ENCODE measurements at regions not wholly inside any gene's neighbourhood (a gene's known extent, or its start where the extent isn't known, plus 50 kb on each side); places are given as distances from the start of the nearest gene placed in this dataset.
A peak's percentile ranks its signal among the peaks of the same experiment; 100 is the strongest.

GRCh38 chr20:40961176-40961575 lies 67.4 kb upstream of the TOP1 start:
- no peak for DNase-seq

DNA sequence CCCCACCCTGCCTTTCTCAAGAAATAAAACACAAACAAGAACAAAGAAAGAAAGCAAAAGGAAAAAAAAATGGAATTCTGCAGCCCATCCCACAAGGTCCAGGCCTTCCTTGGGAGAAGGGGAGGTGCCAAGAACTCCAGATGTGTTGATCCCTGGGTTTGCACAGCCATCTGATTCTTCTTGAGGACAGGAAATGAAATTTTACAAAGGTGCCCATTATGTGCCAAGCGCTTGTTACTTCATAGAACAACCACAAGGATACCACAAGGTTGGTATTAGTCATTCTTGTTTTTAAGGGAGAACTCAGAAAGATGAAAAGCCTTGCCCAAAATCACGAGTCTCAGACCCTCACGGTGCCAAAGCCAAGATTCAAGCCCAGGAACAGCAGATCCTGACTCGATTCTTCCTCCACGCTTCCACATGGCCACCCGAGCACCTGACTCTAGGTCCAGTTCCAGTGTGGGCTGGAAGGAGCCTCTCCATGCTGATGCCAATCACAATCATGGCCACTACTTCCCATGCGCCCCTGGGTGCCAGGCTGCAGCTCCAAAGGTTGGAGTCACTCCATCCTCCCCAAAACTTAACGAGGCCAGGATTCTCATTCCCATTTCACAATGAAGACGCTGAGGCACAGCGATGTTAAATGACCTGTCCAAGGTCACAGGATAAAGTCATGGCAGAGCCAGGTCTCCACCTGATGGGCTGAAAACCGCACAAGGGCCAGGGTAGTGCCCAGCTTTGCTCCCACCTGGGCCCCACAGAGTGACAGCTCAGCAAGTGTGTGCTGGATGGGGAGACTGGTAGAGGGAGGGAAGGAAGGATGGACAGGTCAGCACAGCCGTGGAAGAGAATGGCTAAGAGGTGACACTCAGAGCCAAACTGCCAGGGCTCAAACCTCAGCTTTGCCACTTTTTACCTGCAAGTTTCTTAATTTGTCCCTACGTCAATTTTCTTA lies 66.7 kb upstream of the TOP1 start:
- no peak for DNase-seq

- peak; percentile 56 for DNase-seq
Measured at GRCh38 chr20:40962733-40963504, 65.7 kb upstream of the TOP1 start.

DNA sequence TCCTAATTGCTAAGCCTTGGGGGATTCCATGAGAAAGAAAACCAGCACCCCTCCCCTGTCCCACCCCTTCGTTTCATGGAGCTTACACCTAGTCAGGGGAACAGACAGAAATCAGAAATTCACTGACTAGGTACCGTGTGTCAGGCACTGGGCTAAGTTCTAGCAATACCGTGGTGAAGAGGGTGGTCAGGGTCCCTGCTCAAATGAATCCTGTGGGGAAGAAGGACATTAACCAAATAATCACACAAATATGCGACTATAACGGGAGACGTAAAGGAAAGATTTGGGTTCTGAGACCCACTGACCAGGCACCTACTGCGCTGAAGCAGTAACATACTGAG lies 65.1 kb upstream of the TOP1 start:
- DNase-seq, result no peak

DNA sequence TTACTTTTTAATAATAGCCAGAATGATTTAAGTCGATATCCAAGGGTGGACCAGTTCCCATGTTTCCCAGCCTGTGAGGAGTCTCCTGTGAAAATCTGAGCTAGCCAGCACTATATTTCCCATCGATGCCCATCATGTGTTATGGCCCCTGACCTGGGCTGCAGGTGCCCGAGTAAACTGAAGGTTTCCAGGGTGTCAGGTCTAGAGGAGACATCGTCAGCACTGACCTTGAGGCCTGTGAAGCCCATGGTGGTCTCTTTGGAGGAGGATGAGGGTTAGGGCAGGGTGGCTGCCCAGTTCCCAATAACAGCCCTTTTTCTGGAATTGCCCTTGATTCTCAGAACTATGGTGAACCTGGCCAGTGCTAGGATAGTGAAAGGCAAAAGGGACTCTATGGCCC lies 63.0 kb upstream of the TOP1 start:
- no peak for DNase-seq

- DNase-seq, result no peak
Measured at GRCh38 chr20:40966103-40966502, 62.5 kb upstream of the TOP1 start.

DNA sequence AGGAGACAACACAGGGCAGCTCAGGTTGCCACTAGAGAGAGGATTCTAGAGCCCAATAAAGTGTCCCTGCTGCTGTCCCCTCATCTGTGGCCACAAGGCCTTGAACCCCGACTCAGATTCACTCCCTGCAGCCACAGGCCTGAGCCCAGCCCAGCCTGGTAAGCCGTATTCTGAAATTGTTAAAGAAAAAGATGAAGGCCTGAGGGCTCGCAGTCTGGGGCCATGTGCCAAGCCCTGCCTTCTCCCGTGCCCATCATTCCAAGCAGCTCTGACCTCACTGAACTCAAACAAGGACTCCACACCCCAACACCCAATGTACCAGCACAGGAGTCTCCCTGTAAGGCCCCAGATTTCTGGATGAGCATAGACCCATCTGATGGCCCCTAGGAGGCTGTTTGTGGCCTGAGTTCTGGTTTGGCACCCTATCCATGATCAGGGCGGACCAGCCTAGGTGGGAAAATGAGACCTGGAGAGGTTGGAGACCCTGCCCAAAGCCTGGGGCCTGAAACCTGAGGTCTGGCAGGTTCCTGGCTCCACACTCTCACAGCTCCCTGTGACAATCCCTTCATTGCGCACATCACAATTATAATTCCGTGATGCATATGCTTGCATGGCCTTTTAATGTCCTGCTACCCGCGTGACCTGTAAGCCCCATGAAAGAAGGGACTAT lies 62.0 kb upstream of the TOP1 start:
- DNase-seq, result no peak

- no peak for DNase-seq
Measured at GRCh38 chr20:40967700-40968099, 60.9 kb upstream of the TOP1 start.

DNA sequence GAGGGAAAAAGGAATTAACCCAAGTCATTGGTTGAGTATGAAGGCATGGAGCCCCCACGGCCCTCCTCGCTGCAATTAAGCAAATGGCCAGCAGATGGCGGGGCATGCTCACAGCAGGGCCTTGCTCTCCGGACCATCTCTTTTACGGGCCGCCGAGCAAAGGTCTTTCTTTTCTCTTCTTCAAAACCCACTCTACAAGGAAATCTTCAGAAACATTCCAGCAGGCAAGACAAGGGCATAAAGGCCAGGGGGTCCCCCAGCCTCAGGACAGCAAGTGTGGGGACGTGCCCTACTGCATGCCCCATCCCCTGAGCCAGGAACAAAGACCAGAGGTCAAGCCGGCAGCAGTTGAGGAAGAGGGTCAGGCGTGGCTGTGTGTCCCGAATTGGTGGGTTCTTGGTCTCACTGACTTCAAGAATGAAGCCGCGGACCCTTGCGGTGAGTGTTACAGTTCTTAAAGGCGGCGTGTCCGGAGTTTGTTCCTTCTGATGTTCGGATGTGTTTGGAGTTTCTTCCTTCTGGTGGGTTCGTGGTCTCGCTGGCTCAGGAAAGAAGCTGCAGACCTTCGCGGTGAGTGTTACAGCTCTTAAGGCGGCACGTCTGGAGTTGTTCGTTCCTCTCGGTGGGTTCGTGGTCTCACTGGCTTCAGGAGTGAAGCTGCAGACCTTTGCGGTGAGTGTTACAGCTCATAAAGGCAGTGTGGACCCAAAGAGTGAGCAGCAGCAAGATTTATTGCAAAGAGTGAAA lies 59.6 kb upstream of the TOP1 start:
- DNase-seq, result peak; percentile 68

- no peak for DNase-seq
Measured at GRCh38 chr20:40970218-40970617, 58.4 kb upstream of the TOP1 start.

GRCh38 chr20:40977218-40977617 lies 51.4 kb upstream of the TOP1 start:
- DNase-seq, result no peak

GRCh38 chr20:40978761-40979160 lies 49.9 kb upstream of the TOP1 start:
- DNase-seq, result no peak
